NCI-H510A (cell line): ENCODE measurements at regions not wholly inside any gene's neighbourhood (a gene's known extent, or its start where the extent isn't known, plus 50 kb on each side); places are given as distances from the start of the nearest gene placed in this dataset.
"Not testable (repeated sequence)": the region's sequence is repeated elsewhere in the genome, so short reads cannot be mapped to it uniquely, and the experiment has no call there.

Experiments used
- DNase-seq: peaks from one replicate; lab custom pipeline; 2025; lab: John Stamatoyannopoulos, UW

GRCh38 chr1:76687307-76688175, 179.7 kb upstream of the ST6GALNAC5 start:
- DNase-seq, result no peak

GRCh38 chr1:76690766-76691165, 176.5 kb upstream of the ST6GALNAC5 start:
- no peak for DNase-seq

DNA sequence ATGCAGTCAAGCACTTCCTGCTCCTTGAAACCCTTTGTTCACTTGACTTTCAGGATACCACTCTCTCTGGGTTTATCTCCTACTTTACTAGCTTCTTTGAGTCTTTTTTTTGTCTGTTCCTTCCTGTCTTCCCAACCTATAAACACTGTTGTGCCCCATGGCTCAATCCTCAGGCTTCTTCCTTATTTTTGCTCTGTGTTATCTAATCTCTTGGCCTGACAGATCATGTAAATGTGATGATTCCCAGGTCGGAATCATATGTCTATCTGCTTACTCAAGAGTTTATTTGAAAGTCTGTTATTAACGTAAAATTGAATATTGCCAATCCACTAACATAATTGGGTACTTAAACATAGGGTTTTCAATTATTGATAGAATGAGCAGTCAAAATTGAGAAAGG, 171.7 kb upstream of the ST6GALNAC5 start:
- DNase-seq, result no peak

DNA sequence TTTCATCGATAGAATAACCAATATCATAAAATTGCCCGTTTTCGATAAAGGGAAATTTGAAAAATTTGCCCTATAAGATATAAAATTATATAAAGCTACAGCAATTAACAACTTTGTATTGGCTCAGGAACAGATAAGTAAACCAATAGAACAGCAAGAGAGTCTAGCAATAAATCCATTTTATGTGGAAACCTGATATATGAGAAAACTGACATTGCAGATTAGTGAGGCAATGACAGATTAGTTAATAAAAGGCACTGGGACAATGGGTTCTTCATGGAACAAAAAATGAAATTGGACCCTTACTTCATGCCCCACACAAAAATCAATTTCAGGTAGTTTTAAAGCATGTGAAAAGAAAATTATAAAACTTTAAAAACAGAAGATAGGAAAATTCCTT, 169.9 kb upstream of the ST6GALNAC5 start:
- no peak for DNase-seq

GRCh38 chr1:76699646-76700045, 167.6 kb upstream of the ST6GALNAC5 start:
- not testable (repeated sequence) for DNase-seq

GRCh38 chr1:76700200-76700599, 167.1 kb upstream of the ST6GALNAC5 start:
- not testable (repeated sequence) for DNase-seq

DNA sequence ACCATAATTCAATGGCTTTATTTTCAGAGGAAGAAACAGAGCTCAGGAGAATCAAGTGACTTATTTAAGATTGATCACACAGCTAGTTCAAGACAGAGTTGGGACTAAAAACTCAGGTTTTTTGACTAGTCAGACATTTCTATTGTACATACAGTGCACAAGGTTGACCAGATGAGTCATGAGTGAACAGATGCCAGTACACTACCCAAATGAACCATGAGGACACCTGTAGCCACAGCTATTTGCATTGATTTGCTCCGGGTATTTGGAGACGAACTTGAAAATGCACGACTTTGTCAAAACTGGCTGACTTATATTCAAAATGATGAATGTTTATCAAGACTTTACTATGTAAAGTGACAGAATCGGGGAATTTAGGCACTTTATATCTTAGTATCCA, 161.7 kb upstream of the ST6GALNAC5 start:
- DNase-seq, result no peak

DNA sequence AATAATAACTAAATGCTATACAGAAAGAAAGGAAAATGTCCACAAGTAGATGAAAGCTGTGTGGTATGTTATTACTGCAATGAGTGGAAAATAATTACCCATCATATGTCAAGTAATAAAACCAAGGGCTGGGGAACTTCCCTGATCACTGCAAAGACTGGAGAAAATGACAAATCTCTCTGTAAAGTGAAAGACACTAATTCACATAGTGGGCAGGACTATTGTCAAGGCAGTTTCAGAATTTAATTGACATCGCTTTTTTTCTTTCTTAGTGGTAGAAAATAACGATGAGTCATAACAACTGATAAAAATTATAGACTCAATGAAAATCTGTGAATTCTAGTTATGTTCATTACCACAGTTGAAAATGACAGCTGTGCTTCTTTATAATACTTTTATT, 153.7 kb upstream of the ST6GALNAC5 start:
- DNase-seq, result no peak

DNA sequence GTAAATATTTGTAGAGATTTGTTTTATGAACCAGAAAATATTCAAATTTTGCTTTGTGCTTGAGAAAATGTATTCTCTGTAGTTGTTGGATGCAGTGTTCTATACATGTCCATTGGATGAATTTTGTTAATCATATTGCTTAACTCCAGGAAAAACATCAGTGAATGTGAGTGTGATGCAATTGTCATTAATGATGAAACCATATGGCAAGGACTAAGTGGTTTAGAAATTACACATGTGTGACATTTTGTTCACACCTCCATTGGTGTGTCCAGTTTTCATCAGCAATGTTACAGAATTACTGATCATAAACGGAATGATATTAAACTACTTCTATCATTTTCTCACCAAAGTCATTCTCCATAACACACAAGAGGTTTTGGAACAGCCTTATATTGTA, 151.8 kb upstream of the ST6GALNAC5 start:
- DNase-seq, result no peak

DNA sequence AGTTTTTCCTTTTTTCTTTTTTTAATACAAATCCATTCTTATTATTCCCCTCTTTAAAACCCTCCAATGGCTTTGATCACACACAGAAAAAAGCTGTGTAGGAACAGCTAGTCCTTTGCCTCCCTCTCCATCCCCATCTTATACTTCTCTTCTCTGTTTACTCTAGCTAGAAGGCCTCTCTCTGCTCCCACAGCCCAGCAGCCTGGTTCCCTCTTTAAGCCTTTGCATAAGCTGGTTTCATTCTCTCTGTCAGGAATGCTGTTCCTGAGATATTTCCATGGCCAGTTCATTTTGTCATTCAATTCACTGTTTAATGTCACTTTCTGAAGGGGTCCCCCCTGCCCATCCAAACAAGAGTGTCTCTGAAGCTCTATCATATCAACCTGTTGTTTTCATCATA, 143.3 kb upstream of the ST6GALNAC5 start:
- DNase-seq, result no peak

DNA sequence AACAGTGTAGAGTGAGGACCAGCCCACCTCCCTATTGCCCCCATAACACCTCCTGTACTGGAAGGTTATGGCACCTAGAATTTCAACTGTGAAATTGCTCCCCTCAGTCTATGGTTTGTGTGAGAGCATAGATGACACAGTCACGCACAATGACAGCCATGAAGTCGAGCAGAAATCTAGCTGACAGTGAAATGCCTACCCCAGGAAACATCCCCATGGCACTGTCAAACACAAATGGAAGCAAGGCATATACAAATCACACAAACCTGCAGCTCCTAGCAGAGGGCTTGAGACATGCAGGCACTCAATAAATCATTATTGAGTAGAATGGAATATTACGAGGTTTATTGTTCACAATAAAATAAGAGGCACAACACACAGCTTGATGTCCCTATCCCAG, 142.5 kb upstream of the ST6GALNAC5 start:
- no peak for DNase-seq

GRCh38 chr1:76725864-76726619, 141.2 kb upstream of the ST6GALNAC5 start:
- no peak for DNase-seq

DNA sequence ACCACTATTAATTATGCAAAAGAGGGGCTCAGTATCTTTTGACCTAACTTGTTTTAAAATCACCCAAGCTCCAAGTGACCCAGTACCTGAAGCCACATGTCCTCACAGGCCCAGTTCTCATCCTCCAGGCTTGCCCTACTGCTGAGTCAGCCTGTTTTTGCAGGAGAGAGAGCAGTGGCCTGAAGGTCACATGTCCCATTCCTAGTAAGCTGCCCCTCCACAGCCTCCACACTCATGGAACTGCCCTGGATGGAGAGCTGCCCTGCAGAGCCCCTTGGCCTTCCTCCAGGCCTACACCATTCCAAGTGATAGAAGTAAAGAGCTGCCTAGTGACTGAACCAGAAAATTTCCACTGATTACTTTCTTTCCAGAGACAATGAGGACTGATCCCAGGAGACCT, 139.8 kb upstream of the ST6GALNAC5 start:
- DNase-seq, result no peak

DNA sequence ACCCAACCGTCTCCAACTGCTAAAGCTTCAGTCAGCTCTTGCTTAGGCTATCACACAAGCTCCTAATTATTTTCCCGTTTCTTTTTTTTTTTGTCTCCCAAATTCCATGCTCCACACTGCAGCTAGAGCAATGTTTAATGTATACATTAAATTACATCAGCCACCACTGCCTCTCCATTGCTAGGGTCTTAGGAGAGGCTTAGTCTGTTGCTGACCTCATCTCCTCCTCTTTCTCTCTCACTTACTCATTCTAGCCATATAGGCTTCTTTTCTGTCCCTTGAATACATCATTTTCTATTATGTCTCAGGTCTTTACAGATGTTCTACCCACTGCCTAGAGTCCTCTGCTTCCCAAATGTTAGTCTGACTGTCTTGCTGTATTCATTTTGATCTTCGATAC, 138.1 kb upstream of the ST6GALNAC5 start:
- DNase-seq, result no peak

DNA sequence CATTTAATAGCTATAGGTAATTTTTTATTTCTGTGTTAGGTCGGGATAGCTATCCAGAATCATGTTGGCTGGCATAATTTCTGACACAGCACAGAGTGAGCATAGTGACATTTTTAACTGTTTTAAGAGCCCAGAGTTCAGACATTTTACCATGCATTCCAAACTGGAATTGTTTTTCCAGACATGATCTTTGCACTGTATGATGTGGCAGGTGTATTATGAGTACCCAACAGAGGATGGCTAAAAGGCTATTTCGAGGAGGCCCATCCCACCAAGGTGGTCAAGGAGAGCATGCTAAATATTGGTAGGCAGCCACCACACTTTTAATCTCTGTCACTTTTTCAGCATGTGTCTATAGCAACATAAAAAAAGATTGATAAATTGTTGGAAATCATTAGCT, 137.3 kb upstream of the ST6GALNAC5 start:
- no peak for DNase-seq

DNA sequence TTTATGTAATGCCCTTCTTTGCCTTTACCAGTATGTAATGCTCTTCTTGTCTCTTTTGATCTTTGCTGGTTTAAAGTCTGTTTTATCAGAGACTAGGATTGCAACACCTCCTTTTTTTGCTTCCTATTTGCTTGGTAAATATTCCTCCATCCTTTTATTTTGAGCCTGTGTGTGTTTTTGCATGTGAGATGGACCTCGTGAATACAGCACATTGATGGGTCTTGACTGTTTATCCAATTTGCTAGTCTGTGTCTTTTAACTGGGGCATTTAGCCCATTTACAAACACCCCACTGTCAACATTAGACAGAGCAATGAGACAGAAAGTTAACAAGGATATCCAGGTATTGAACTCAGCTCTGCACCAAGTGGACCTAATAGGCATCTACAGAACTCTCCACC, 128.9 kb upstream of the ST6GALNAC5 start:
- DNase-seq, result not testable (repeated sequence)

DNA sequence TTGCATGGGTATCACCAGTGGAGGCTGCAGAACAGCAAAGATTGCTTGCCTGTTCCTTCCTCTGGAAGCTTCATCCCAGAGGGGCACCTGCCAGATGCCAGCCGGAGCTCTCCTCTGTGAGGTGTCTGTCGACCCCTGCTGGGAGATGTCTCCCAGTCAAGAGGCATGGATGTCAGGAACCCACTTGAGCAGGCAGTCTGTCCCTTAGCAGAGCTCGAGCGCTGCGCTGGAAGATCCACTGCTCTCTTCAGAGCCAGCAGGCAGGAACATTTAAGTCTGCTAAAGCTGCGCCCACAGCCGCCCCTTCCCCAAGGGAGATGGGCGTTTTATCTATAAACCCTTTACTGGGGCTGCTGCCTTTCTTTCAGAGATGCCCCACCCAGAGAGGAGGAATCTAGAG, 126.3 kb upstream of the ST6GALNAC5 start:
- DNase-seq, result not testable (repeated sequence)

- DNase-seq, result no peak
These were observed 122.3 kb upstream of the ST6GALNAC5 start for GRCh38 chr1:76744989-76745388.

DNA sequence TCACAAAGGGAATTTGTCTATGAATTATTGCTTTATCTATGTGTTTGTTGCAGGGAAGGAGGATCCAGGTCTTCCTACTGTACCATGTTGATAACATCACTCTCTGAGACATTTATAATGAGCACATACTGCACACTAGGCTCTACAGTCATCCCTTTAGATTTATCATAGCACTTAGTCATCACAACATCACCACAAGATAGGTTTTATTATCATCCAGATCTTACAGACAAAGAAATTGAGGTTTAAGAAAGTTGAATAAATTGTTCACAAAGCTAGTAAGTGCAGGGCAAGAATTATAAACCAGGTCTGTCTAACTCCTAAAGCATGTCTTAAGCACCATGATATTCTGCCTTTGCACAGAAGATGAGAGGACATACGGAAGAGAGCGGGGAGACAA, 121.1 kb upstream of the ST6GALNAC5 start:
- no peak for DNase-seq

DNA sequence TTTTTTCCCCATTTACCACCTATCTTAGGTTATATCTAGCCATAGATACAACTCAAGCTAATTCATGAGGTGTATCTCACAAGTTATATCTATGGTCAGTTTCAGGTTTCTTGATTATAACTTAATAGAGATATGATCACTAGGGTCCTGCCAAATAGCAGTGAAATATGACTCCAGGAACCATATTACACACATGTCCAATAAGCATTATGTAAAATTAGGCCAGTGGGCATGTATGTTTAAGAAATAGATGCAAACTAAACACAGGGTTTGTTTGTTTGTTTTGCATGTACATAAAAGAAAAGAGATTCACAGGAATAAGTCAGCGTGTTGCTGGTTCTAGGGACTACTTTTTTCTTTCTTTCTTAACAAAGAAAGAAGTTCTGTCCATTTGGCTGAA, 112.5 kb upstream of the ST6GALNAC5 start:
- DNase-seq, result no peak

DNA sequence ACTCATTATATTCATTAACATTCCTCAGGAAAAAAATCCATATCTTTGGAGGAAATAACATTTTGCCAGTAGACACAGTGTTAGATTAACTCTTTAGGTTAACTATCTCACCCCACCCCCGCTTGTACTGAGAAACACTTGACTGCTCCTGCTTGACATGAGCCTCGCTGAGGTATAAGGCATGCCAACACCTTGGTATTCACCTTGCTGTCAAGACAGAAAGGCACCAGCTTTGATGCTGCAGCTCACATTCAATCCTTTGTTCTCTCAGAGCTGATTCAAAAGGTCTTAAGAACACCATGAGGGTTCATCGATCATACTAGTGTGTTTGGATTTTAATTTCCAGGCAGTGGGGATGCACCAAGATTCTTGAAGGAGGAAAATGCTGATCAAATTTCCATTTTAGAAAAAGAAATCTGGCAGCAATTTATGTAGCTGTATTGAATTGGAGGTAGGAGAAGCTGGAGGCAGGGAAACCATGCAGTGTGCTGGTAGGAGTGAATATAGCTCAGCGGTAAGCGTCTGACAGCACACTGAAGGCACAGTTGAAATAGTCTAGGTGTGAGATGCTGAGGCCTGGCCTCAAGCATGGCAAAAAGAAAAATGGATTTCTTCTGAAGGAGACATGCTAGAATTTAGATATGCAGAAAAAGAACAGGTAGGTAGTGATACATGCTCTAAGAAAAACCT, 108.0 kb upstream of the ST6GALNAC5 start:
- DNase-seq, result no peak

GRCh38 chr1:76759950-76760349, 107.3 kb upstream of the ST6GALNAC5 start:
- peak; percentile 96 for DNase-seq

GRCh38 chr1:76763738-76764137, 103.5 kb upstream of the ST6GALNAC5 start:
- no peak for DNase-seq
